ENCODE measurements at regions not wholly inside any gene's neighbourhood (a gene's known extent, or its start where the extent isn't known, plus 50 kb on each side); places are given as distances from the start of the nearest gene placed in this dataset.

DNA sequence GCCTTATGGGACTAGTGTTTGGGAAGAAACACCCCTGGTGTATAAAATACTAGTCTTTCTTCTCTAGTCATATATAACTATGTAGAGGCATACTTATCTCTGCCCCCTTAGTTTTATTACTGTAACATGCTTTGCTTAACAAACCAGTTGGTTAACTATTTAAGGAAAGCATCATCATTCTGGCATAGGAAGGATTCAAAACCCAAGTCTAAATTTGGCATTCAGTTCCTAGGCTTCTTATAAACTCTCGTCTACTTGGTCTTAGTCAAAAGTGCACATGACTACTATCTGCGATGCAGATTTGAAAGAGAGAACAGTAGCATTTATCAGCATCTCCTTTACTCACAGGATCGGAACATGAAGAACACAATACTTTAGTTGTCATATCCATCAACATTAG lies 111.3 kb downstream of the MFAP3L start:
- no peak overlapping the region for H3K4me3 ChIP-seq (ENCODE audit: low read length)
- H3K9ac ChIP-seq (ENCODE audit: low read length), result no peak overlapping the region
- H3K36me3 ChIP-seq (replicated peaks; ENCODE audit: insufficient read depth, low read length), result no peaks in the 10 kb centered on the region
- H3K79me2 ChIP-seq (ENCODE audit: low read length), result no peaks in the 10 kb centered on the region
- no peak for DNase-seq
- no peak overlapping the region for H2AFZ ChIP-seq (ENCODE audit: low read length)
- H3K9me2 ChIP-seq (replicated peaks; ENCODE audit: insufficient read depth, low read length), result no peaks in the 10 kb centered on the region
- no peaks in the 10 kb centered on the region for H3K27me3 ChIP-seq (replicated peaks; ENCODE audit: insufficient read depth, low read length)
- H3K27ac ChIP-seq (ENCODE audit: low read length), result no peak overlapping the region
- no peaks in the 10 kb centered on the region for H3F3A ChIP-seq (ENCODE audit: insufficient read depth, low read length)
- H3K4me1 ChIP-seq (ENCODE audit: low read length), result no peaks in the 10 kb centered on the region
- TF ChIP-seq, protein P1, sequence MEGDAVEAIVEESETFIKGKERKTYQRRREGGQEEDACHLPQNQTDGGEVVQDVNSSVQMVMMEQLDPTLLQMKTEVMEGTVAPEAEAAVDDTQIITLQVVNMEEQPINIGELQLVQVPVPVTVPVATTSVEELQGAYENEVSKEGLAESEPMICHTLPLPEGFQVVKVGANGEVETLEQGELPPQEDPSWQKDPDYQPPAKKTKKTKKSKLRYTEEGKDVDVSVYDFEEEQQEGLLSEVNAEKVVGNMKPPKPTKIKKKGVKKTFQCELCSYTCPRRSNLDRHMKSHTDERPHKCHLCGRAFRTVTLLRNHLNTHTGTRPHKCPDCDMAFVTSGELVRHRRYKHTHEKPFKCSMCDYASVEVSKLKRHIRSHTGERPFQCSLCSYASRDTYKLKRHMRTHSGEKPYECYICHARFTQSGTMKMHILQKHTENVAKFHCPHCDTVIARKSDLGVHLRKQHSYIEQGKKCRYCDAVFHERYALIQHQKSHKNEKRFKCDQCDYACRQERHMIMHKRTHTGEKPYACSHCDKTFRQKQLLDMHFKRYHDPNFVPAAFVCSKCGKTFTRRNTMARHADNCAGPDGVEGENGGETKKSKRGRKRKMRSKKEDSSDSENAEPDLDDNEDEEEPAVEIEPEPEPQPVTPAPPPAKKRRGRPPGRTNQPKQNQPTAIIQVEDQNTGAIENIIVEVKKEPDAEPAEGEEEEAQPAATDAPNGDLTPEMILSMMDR (IDR thresholded peaks at IDR 0.05; ENCODE audit: low read length), result no peak
- no peak for TF ChIP-seq EZH2 (optimal IDR thresholded peaks at IDR 0.05; ENCODE audit: low read depth, low read length)
- TF ChIP-seq EZH2phosphoT487 (IDR thresholded peaks at IDR 0.05; ENCODE audit: low read length), result no peak
- no peak overlapping the region for H3K4me2 ChIP-seq (ENCODE audit: low read depth, low read length)
- H3K9me3 ChIP-seq (replicated peaks; ENCODE audit: insufficient read depth, low read length), result no peaks in the 10 kb centered on the region
- H4K20me1 ChIP-seq (ENCODE audit: insufficient read depth, low read length), result no peaks in the 10 kb centered on the region

DNA sequence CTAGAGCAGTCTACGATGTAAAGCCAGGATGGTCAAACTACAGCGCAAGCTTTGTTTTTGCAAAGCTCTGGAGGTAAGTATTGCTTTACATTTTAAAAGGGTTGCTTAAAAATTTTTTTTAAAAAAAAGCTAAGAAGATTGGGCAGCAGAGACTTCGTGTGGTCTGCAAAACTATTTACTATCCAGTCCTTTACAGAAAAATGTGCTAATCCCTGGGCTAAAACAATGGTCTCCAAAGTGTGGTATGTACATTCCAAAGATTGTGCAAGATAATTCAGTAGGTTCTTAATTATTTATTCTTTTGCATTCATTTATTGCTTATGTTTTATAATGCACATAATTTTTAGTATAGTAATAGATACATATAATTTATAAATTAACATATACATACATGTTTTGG lies 113.2 kb downstream of the MFAP3L start:
- Histone ChIP-seq H3K27ac (ENCODE audit: low read length) (no peak overlapping the region), H3K4me1 (ENCODE audit: low read length) (no peaks in the 10 kb centered on the region), H3K79me2 (ENCODE audit: low read length) (no peaks in the 10 kb centered on the region), H3K9me3 (replicated peaks; ENCODE audit: insufficient read depth, low read length) (no peaks in the 10 kb centered on the region), H3F3A (ENCODE audit: insufficient read depth, low read length) (no peaks in the 10 kb centered on the region), H3K9me2 (replicated peaks; ENCODE audit: insufficient read depth, low read length) (no peaks in the 10 kb centered on the region), H2AFZ (ENCODE audit: low read length) (no peak overlapping the region), H4K20me1 (ENCODE audit: insufficient read depth, low read length) (no peaks in the 10 kb centered on the region), H3K4me3 (ENCODE audit: low read length) (no peak overlapping the region), H3K36me3 (replicated peaks; ENCODE audit: insufficient read depth, low read length) (no peaks in the 10 kb centered on the region), H3K27me3 (replicated peaks; ENCODE audit: insufficient read depth, low read length) (no peaks in the 10 kb centered on the region), H3K9ac (ENCODE audit: low read length) (no peak overlapping the region), H3K4me2 (ENCODE audit: low read depth, low read length) (no peak overlapping the region)
- no peak for TF ChIP-seq EZH2phosphoT487 (IDR thresholded peaks at IDR 0.05; ENCODE audit: low read length)
- TF ChIP-seq, protein P1 (IDR thresholded peaks at IDR 0.05; ENCODE audit: low read length), result no peak
- TF ChIP-seq EZH2 (optimal IDR thresholded peaks at IDR 0.05; ENCODE audit: low read depth, low read length), result no peak
- no peak for DNase-seq

DNA sequence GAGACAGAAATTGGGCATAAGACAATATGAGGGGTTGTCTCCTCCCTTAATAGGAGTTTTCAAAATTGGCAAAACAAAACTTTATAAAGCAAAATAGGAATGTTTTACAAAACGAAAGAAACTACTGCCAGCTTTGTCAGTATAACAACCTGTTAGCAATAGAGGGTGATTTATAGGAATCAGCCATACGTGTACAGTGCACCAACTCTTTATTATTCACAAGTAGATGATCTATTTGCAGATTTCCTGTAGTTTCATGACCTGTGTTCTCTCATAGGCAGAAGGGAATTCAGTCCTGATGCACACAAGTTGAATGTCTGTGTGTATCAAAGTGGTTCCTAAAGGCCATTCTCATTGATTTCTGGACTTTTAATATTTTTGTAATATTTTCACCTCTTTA lies 116.3 kb downstream of the MFAP3L start:
- H3K9me3 ChIP-seq (replicated peaks; ENCODE audit: insufficient read depth, low read length), result no peaks in the 10 kb centered on the region
- H3K36me3 ChIP-seq (replicated peaks; ENCODE audit: insufficient read depth, low read length), result no peaks in the 10 kb centered on the region
- H3K27ac ChIP-seq (ENCODE audit: low read length), result no peak overlapping the region
- no peaks in the 10 kb centered on the region for H3F3A ChIP-seq (ENCODE audit: insufficient read depth, low read length)
- no peak overlapping the region for H3K4me3 ChIP-seq (ENCODE audit: low read length)
- H3K9me2 ChIP-seq (replicated peaks; ENCODE audit: insufficient read depth, low read length), result no peaks in the 10 kb centered on the region
- H3K4me1 ChIP-seq (ENCODE audit: low read length), result no peaks in the 10 kb centered on the region
- no peak overlapping the region for H3K4me2 ChIP-seq (ENCODE audit: low read depth, low read length)
- DNase-seq, result no peak
- no peaks in the 10 kb centered on the region for H4K20me1 ChIP-seq (ENCODE audit: insufficient read depth, low read length)
- TF ChIP-seq EZH2phosphoT487 (IDR thresholded peaks at IDR 0.05; ENCODE audit: low read length) (no peak), EZH2 (optimal IDR thresholded peaks at IDR 0.05; ENCODE audit: low read depth, low read length) (no peak)
- TF ChIP-seq, protein P1 (IDR thresholded peaks at IDR 0.05; ENCODE audit: low read length), result no peak
- no peaks in the 10 kb centered on the region for H3K79me2 ChIP-seq (ENCODE audit: low read length)
- H3K27me3 ChIP-seq (replicated peaks; ENCODE audit: insufficient read depth, low read length), result no peaks in the 10 kb centered on the region
- no peak overlapping the region for H2AFZ ChIP-seq (ENCODE audit: low read length)
- H3K9ac ChIP-seq (ENCODE audit: low read length), result no peak overlapping the region

Data from MM.1S (cell line).